ENCODE measurements at regions not wholly inside any gene's neighbourhood (a gene's known extent, or its start where the extent isn't known, plus 50 kb on each side); places are given as distances from the start of the nearest gene placed in this dataset.

GRCh38 chr18:56107821-56108477 is 520.0 kb upstream of the TCF4 start:
- TF ChIP-seq SIN3A (IDR thresholded peaks at IDR 0.05; ENCODE audit: borderline replicate concordance, insufficient read depth, low read depth, low read length): no peak
- no peak for TF ChIP-seq REST (IDR thresholded peaks at IDR 0.05; ENCODE audit: insufficient read depth in 1 of 2, low read depth in 2 of 2, low read length in 1 of 2)
- no peak for TF ChIP-seq CTCF (IDR thresholded peaks at IDR 0.05)
- no peak for TF ChIP-seq TCF7L2 (IDR thresholded peaks at IDR 0.05; ENCODE audit: low read depth, low read length)
- TF ChIP-seq POLR2AphosphoS5 (IDR thresholded peaks at IDR 0.05; ENCODE audit: low read depth, low read length): no peak

All from Panc1 (cell line).